ENCODE measurements at regions not wholly inside any gene's neighbourhood (a gene's known extent, or its start where the extent isn't known, plus 50 kb on each side); places are given as distances from the start of the nearest gene placed in this dataset.
"Not testable (repeated sequence)": the region's sequence is repeated elsewhere in the genome, so short reads cannot be mapped to it uniquely, and the experiment has no call there.

- DNase-seq (ENCODE audit: low read depth in 1 of 2, low spot score in 1 of 2): no peak
Measured at GRCh38 chr5:37921452-37921851, 81.6 kb upstream of the GDNF start.

- no peak for DNase-seq (ENCODE audit: low read depth in 1 of 2, low spot score in 1 of 2)
Measured at GRCh38 chr5:37918424-37918823, 78.6 kb upstream of the GDNF start.

GRCh38 chr5:37916525-37916924 lies 76.7 kb upstream of the GDNF start:
- no peak for DNase-seq (ENCODE audit: low read depth in 1 of 2, low spot score in 1 of 2)

- DNase-seq (ENCODE audit: low read depth in 1 of 2, low spot score in 1 of 2): no peak
Measured at GRCh38 chr5:37915097-37915736, 75.4 kb upstream of the GDNF start.

GRCh38 chr5:37909610-37910266 lies 69.9 kb upstream of the GDNF start:
- not testable (repeated sequence) for DNase-seq (ENCODE audit: low read depth in 1 of 2, low spot score in 1 of 2)

- DNase-seq (ENCODE audit: low read depth in 1 of 2, low spot score in 1 of 2): no peak
Measured at GRCh38 chr5:37906416-37906815, 66.6 kb upstream of the GDNF start.

GRCh38 chr5:37905230-37905629 lies 65.4 kb upstream of the GDNF start:
- DNase-seq (ENCODE audit: low read depth in 1 of 2, low spot score in 1 of 2): no peak

- no peak for DNase-seq (ENCODE audit: low read depth in 1 of 2, low spot score in 1 of 2)
Measured at GRCh38 chr5:37902323-37902722, 62.5 kb upstream of the GDNF start.

GRCh38 chr5:37900692-37901091 lies 60.9 kb upstream of the GDNF start:
- DNase-seq (ENCODE audit: low read depth in 1 of 2, low spot score in 1 of 2): no peak

GRCh38 chr5:37899037-37899436 lies 59.2 kb upstream of the GDNF start:
- DNase-seq (ENCODE audit: low read depth in 1 of 2, low spot score in 1 of 2): no peak

GRCh38 chr5:37896159-37896558 lies 56.3 kb upstream of the GDNF start:
- no peak for DNase-seq (ENCODE audit: low read depth in 1 of 2, low spot score in 1 of 2)

GRCh38 chr5:37893434-37894134 lies 53.7 kb upstream of the GDNF start:
- no peak for DNase-seq (ENCODE audit: low read depth in 1 of 2, low spot score in 1 of 2)

- no peak for DNase-seq (ENCODE audit: low read depth in 1 of 2, low spot score in 1 of 2)
Measured at GRCh38 chr5:37892586-37892985, 52.7 kb upstream of the GDNF start.

- no peak for DNase-seq (ENCODE audit: low read depth in 1 of 2, low spot score in 1 of 2)
Measured at GRCh38 chr5:37891832-37892231, 52.0 kb upstream of the GDNF start.

GRCh38 chr5:37889612-37890317 lies 49.9 kb upstream of the GDNF start:
- no peak for DNase-seq (ENCODE audit: low read depth in 1 of 2, low spot score in 1 of 2)

Measured in activated T-helper 1 cell treated with anti-CD3 and anti-CD28 coated beads, Interleukin-2, amount 50 U/mL, for 16 hours (primary cell).